A673 (cell line): ENCODE measurements at regions not wholly inside any gene's neighbourhood (a gene's known extent, or its start where the extent isn't known, plus 50 kb on each side); places are given as distances from the start of the nearest gene placed in this dataset.
"Not testable (repeated sequence)": the region's sequence is repeated elsewhere in the genome, so short reads cannot be mapped to it uniquely, and the experiment has no call there.

Experiments used
- EZH2 ChIP-seq: fragments of 200-600 bp; sonication (generic); IDR thresholded peaks from 2 replicates; pipeline ENCODE4 v1.6.1; 2017; ENCODE audit warnings: borderline replicate concordance, low read depth, mild to moderate bottlenecking, mixed read lengths, antibody characterized with exemption, low read length; ENCODE audit not compliant: poor library complexity, severe bottlenecking
- TF ChIP-seq, protein P1 (sequence below): fragments of 300-800, 200-600 bp; sonication (generic); conservative IDR thresholded peaks from 2 replicates; pipeline ENCODE4 v1.5.1; 2017; ENCODE audit warnings: low read depth, mild to moderate bottlenecking, antibody characterized with exemption, low read length, moderate library complexity, mixed read lengths

DNA sequence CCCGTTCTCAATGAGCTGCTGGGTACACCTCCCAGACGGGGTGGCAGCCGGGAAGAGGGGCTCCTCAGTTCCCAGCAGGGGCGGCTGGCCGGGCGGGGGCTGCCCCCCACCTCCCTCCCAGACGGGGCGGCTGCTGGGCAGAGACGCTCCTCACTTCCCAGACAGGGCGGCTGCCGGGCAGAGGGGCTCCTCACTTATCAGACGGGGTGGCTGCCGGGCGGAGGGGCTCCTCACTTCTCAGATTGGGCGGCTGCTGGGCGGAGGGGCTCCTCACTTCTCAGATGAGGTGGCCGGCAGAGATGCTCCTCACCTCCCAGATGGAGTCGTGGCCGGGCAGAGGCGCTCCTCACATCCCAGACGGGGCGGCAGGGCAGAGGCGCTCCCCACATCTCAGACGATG lies 559.0 kb downstream of the CD109 start:
- TF ChIP-seq, protein P1, sequence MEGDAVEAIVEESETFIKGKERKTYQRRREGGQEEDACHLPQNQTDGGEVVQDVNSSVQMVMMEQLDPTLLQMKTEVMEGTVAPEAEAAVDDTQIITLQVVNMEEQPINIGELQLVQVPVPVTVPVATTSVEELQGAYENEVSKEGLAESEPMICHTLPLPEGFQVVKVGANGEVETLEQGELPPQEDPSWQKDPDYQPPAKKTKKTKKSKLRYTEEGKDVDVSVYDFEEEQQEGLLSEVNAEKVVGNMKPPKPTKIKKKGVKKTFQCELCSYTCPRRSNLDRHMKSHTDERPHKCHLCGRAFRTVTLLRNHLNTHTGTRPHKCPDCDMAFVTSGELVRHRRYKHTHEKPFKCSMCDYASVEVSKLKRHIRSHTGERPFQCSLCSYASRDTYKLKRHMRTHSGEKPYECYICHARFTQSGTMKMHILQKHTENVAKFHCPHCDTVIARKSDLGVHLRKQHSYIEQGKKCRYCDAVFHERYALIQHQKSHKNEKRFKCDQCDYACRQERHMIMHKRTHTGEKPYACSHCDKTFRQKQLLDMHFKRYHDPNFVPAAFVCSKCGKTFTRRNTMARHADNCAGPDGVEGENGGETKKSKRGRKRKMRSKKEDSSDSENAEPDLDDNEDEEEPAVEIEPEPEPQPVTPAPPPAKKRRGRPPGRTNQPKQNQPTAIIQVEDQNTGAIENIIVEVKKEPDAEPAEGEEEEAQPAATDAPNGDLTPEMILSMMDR = not testable (repeated sequence)
- TF ChIP-seq EZH2 = not testable (repeated sequence)
